ENCODE measurements at regions not wholly inside any gene's neighbourhood (a gene's known extent, or its start where the extent isn't known, plus 50 kb on each side); places are given as distances from the start of the nearest gene placed in this dataset.

DNA sequence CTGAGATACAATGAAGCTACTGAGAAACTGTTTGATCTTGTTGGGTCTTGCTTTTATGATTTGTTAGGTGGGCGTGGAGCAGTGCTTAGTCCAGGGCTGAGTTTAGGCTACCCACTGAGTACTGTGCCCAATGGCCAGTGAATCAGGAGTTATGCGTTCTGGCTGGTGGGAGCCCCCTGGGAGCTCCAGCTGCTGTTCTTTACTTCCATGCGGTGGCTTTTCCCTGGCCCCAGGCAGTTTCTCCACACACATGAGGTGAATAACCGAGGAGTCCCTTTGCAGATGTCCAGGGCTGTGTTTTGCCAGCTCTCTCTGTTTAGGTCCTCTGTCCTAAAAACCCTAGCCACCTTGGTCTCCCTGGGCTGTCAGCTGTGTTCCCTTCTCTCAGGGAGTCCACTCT is 106.5 kb downstream of the KLF13 start:
- H3K27ac Mint-ChIP-seq (ENCODE audit: unreplicated experiment), result no peak overlapping the region
- peaks cover 23% of the 10 kb centered on the region for H3K4me1 Mint-ChIP-seq (ENCODE audit: unreplicated experiment)
- no peak for DNase-seq (ENCODE audit: extremely low spot score, unreplicated experiment)
- no peak overlapping the region for H3K4me3 Mint-ChIP-seq (ENCODE audit: unreplicated experiment)
- no peaks in the 10 kb centered on the region for H3K36me3 Mint-ChIP-seq (ENCODE audit: unreplicated experiment)
- H3K9me3 Mint-ChIP-seq (ENCODE audit: unreplicated experiment), result no peaks in the 10 kb centered on the region
- no peak for TF ChIP-seq CTCF (IDR thresholded peaks at IDR 0.05)
- H3K27me3 Mint-ChIP-seq (ENCODE audit: unreplicated experiment), result no peaks in the 10 kb centered on the region

DNA sequence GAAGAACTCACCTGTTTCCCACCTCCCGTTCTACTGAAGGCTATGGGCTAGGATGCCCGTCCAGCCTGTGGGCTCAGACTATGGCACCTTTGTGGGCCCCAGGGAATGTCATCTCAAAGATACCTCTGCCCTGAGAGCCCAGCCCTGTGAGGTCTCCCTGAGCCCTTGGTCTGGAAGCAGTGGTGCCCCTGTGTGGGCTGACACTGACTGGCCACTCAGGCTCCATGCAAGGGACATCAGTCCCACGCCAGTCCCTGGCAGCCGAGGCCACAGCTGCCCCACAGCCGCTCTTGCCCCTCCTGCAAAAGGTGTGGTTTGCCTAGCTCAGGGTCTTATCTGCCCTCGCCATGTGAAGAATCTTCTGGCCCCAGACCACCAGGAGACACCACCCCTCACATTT is 106.9 kb downstream of the KLF13 start:
- DNase-seq (ENCODE audit: extremely low spot score, unreplicated experiment), result no peak
- Mint-ChIP-seq H3K36me3 (ENCODE audit: unreplicated experiment) (no peaks in the 10 kb centered on the region), H3K4me1 (ENCODE audit: unreplicated experiment) (peaks cover 23% of the 10 kb centered on the region), H3K27ac (ENCODE audit: unreplicated experiment) (no peak overlapping the region), H3K27me3 (ENCODE audit: unreplicated experiment) (no peaks in the 10 kb centered on the region), H3K9me3 (ENCODE audit: unreplicated experiment) (no peaks in the 10 kb centered on the region), H3K4me3 (ENCODE audit: unreplicated experiment) (no peak overlapping the region)
- no peak for TF ChIP-seq CTCF (IDR thresholded peaks at IDR 0.05)

DNA sequence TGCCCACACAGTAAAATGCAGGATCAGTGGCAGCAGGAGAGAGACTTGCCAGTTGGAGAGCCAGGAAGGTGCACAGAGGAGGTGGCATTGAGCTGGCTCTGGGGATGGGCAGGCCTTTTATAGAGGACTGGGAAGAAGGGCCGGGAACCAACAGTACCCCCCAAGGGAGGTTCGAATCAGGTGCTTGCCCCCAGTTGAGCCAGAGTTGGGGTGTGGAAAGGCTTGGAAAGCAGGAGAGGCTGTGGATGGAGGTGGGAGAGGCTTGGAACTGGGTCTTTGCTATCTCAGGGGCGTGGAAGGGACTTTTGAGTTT is 107.6 kb downstream of the KLF13 start:
- Mint-ChIP-seq H3K4me3 (ENCODE audit: unreplicated experiment) (no peak overlapping the region), H3K36me3 (ENCODE audit: unreplicated experiment) (no peaks in the 10 kb centered on the region), H3K4me1 (ENCODE audit: unreplicated experiment) (peaks cover 23% of the 10 kb centered on the region), H3K9me3 (ENCODE audit: unreplicated experiment) (no peaks in the 10 kb centered on the region), H3K27ac (ENCODE audit: unreplicated experiment) (peak overlapping the region; percentile 3), H3K27me3 (ENCODE audit: unreplicated experiment) (no peaks in the 10 kb centered on the region)
- TF ChIP-seq CTCF (IDR thresholded peaks at IDR 0.05), result no peak
- DNase-seq (ENCODE audit: extremely low spot score, unreplicated experiment), result no peak

DNA sequence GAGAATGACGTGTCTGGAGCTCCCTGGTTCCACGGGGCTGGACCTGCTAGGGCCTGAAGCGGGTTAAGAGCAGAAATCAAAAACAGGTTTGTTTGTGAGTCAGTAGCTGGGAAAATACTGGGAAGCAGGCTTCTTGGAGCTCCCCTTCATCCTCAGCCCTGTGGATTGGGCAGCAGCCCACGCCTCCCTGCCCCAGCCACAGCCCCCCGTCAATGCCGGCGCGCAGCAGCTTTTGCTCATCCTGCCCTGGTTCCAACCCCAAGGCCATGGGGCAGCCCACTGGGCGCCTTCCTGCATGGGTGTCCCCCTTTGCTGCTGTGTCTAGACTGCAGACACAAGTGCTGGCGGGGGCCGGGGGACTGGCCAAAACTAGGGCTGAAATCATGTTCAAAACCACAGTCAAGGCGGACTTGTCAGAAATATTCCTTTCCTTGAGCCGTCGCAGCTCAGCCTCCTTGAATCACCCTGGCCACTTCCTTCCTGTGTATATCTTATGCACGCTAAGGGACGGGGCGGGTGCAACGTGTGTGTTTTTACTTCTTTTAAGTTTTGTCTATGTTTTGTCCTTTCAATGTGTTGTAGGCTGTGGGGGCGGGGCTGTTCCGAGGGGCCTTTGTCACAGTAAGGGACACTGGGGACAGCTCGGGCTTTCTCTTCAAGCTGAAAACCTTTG is 108.1 kb downstream of the KLF13 start:
- no peak for TF ChIP-seq CTCF (IDR thresholded peaks at IDR 0.05)
- Mint-ChIP-seq H3K4me3 (ENCODE audit: unreplicated experiment) (peak overlapping the region; percentile 0), H3K4me1 (ENCODE audit: unreplicated experiment) (peaks cover 23% of the 10 kb centered on the region)

DNA sequence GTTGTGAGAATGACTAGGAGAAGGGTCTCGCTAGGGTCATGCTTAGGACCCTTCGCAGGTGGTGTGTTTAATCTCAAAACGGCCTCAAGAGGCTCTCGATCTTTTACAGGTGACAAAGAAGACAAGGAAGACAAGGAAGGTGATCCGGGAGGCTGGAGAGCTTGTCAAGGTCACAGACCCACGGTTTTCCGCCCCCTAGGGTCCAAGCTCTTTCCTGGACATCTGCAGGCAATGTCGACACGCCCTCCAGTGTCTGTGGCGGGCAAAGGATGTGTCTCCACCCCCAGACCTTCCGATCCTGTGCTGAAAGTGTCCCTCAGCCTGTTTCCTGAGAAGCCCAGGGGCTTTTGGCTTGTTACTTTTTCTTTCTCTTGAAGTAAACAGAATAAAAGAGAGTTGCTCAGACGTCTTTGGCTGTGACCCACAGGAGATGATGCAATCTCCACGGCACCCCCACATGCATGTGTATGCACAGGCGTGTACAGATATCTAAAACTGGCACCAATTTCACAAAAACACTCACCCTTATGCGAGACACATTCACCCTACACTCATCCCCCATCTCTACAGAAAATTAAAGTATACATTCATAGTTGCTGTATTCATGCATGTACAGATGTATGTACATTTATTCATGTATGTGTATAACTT is 108.8 kb downstream of the KLF13 start:
- no peaks in the 10 kb centered on the region for H3K27me3 Mint-ChIP-seq (ENCODE audit: unreplicated experiment)
- DNase-seq (ENCODE audit: extremely low spot score, unreplicated experiment), result no peak
- H3K27ac Mint-ChIP-seq (ENCODE audit: unreplicated experiment), result peak overlapping the region; percentile 80
- no peaks in the 10 kb centered on the region for H3K36me3 Mint-ChIP-seq (ENCODE audit: unreplicated experiment)
- H3K9me3 Mint-ChIP-seq (ENCODE audit: unreplicated experiment), result no peaks in the 10 kb centered on the region
- peak overlapping the region; percentile 0 for H3K4me3 Mint-ChIP-seq (ENCODE audit: unreplicated experiment)
- TF ChIP-seq CTCF (IDR thresholded peaks at IDR 0.05), result peak; percentile 72
- peaks cover 23% of the 10 kb centered on the region for H3K4me1 Mint-ChIP-seq (ENCODE audit: unreplicated experiment)

More for the DNA sequence above, 108.1 kb downstream of the KLF13 start:
- H3K36me3 Mint-ChIP-seq (ENCODE audit: unreplicated experiment), result no peaks in the 10 kb centered on the region
- H3K27ac Mint-ChIP-seq (ENCODE audit: unreplicated experiment), result peak overlapping the region; percentile 80
- H3K9me3 Mint-ChIP-seq (ENCODE audit: unreplicated experiment), result no peaks in the 10 kb centered on the region
- no peak for DNase-seq (ENCODE audit: extremely low spot score, unreplicated experiment)
- H3K27me3 Mint-ChIP-seq (ENCODE audit: unreplicated experiment), result no peaks in the 10 kb centered on the region
